Endodermal cell (in vitro differentiated cells): ENCODE measurements at regions not wholly inside any gene's neighbourhood (a gene's known extent, or its start where the extent isn't known, plus 50 kb on each side); places are given as distances from the start of the nearest gene placed in this dataset.

Experiments
- DNase-seq: peaks from one replicate; pipeline ENCODE4 v3.0.0-alpha.2; 2017
- H3K27ac ChIP-seq: 2 replicates; pipeline ENCODE4 v1.5.1; 2013; ENCODE audit warnings: mild to moderate bottlenecking, low read depth, low read length, moderate library complexity
- H3K27me3 ChIP-seq: 2 replicates; pipeline ENCODE4 v1.6.1; 2013; ENCODE audit warnings: mild to moderate bottlenecking, low read length, moderate library complexity; ENCODE audit not compliant: insufficient read depth, control insufficient read depth, poor library complexity, severe bottlenecking
- H3K36me3 ChIP-seq: 2 replicates; pipeline ENCODE4 v1.7.0; 2013; ENCODE audit warnings: mild to moderate bottlenecking, low read length, moderate library complexity; ENCODE audit not compliant: control insufficient read depth, insufficient read depth
- H3K4me1 ChIP-seq: one replicate; pipeline ENCODE4 v1.7.0; 2013; ENCODE audit warnings: low read length; ENCODE audit not compliant: control insufficient read depth, insufficient read depth
- H3K4me3 ChIP-seq: 2 replicates; pipeline ENCODE4 v1.5.1; 2013; ENCODE audit warnings: mild to moderate bottlenecking, low read length, moderate library complexity
- H3K9ac ChIP-seq: 2 replicates; pipeline ENCODE4 v1.6.1; 2013; ENCODE audit warnings: mild to moderate bottlenecking, low read length, moderate library complexity; ENCODE audit not compliant: poor library complexity, severe bottlenecking; ENCODE audit errors: extremely low read depth
- H3K9me3 ChIP-seq: 2 replicates; pipeline ENCODE4 v1.6.1; 2013; ENCODE audit warnings: mild to moderate bottlenecking, low read length, moderate library complexity; ENCODE audit not compliant: control insufficient read depth
- H3K27ac Mint-ChIP-seq: 2 replicates; pipeline ENCODE4 v1.8.0; 2020; ENCODE audit warnings: mixed read lengths
- H3K27me3 Mint-ChIP-seq: 2 replicates; pipeline ENCODE4 v1.8.0; 2021; ENCODE audit warnings: mild to moderate bottlenecking, mixed read lengths; ENCODE audit not compliant: insufficient read depth
- H3K36me3 Mint-ChIP-seq: 2 replicates; pipeline ENCODE4 v1.8.0; 2020; ENCODE audit warnings: low read depth, mixed read lengths
- H3K4me1 Mint-ChIP-seq: 2 replicates; pipeline ENCODE4 v1.8.0; 2020; ENCODE audit warnings: mixed read lengths
- H3K4me3 Mint-ChIP-seq: 2 replicates; pipeline ENCODE4 v1.8.0; 2020; ENCODE audit warnings: mild to moderate bottlenecking, moderate library complexity, mixed read lengths
- H3K9me3 Mint-ChIP-seq: 2 replicates; pipeline ENCODE4 v1.8.0; 2020; ENCODE audit warnings: mild to moderate bottlenecking, mixed read lengths
- whole genome bisulfite sequencing, 2 experiments: methylation state at CpG; one replicate each; pipeline versions ENCODE4 v1.1.5 to v1.1.7; 2013; ENCODE audit warnings: missing lambda C conversion rate in 2 of 2, mixed read lengths in 1 of 2; ENCODE audit not compliant: insufficient coverage in 1 of 2, insufficient read length in 1 of 2; 5-methylcytosine and 5-hydroxymethylcytosine counted together
- TF ChIP-seq, protein P1 (sequence below): fragments of 200-600 bp; sonication (generic); conservative IDR thresholded peaks from 2 replicates; pipeline ENCODE4 v1.5.0; 2021; ENCODE audit warnings: antibody characterized with exemption, mild to moderate bottlenecking

DNA sequence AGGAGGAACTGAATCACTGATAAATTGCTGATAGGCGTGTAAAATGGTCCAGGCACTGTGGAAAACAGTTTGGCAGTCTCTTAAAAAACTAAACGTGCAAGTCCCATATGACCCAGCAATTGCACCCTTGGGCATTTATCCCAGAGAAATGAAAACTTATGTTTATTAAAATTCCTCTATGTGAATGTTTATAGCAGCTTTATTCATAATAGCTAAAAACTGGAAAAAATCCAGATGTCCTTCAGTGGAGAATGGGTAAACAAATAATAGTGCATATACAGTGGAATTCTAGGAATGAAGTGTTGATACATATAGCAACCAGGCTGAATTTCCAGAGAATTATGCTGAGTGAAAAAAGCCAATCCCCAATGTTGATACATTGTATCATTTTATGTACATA lies 482.2 kb upstream of the PDZRN3 start:
- H3K27ac ChIP-seq = no peak overlapping the region
- no peak overlapping the region for H3K9ac ChIP-seq
- H3K27me3 ChIP-seq = peaks cover 3% of the 10 kb centered on the region
- H3K27ac Mint-ChIP-seq = no peak overlapping the region
- no peak overlapping the region for H3K4me3 ChIP-seq
- WGBS, 2 experiments = 89 to 100% methylated on average over 1 to 2 of the region's 2 CpGs
- H3K36me3 ChIP-seq = no peaks in the 10 kb centered on the region
- H3K27me3 Mint-ChIP-seq = no peaks in the 10 kb centered on the region
- H3K36me3 Mint-ChIP-seq = no peaks in the 10 kb centered on the region
- H3K9me3 Mint-ChIP-seq = no peaks in the 10 kb centered on the region
- TF ChIP-seq, protein P1, sequence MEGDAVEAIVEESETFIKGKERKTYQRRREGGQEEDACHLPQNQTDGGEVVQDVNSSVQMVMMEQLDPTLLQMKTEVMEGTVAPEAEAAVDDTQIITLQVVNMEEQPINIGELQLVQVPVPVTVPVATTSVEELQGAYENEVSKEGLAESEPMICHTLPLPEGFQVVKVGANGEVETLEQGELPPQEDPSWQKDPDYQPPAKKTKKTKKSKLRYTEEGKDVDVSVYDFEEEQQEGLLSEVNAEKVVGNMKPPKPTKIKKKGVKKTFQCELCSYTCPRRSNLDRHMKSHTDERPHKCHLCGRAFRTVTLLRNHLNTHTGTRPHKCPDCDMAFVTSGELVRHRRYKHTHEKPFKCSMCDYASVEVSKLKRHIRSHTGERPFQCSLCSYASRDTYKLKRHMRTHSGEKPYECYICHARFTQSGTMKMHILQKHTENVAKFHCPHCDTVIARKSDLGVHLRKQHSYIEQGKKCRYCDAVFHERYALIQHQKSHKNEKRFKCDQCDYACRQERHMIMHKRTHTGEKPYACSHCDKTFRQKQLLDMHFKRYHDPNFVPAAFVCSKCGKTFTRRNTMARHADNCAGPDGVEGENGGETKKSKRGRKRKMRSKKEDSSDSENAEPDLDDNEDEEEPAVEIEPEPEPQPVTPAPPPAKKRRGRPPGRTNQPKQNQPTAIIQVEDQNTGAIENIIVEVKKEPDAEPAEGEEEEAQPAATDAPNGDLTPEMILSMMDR = no peak
- no peaks in the 10 kb centered on the region for H3K4me1 ChIP-seq
- H3K4me1 Mint-ChIP-seq = no peaks in the 10 kb centered on the region
- no peak overlapping the region for H3K4me3 Mint-ChIP-seq
- no peak for DNase-seq
- H3K9me3 ChIP-seq = no peaks in the 10 kb centered on the region

DNA sequence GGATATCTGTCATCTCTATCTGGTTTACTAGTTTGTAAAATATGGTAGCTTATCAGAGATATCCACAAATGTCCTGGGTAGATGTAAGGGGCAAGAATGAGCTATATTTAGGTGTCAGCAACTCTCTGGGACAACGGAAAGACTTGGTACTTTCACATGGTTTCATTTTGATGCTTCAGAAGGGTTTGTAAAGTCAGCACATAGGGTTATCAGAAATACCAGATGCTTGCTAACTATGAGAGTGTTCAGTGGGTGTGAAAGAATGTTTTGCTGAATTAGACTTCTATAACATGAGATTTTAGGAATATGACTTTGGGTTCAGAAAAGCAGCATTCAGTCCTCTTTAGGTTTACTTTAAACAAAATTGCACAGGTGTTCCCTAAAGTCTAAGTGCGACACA lies 466.5 kb upstream of the PDZRN3 start:
- Histone ChIP-seq H3K9me3 (no peaks in the 10 kb centered on the region), H3K4me1 (no peaks in the 10 kb centered on the region), H3K9ac (no peak overlapping the region), H3K4me3 (no peak overlapping the region), H3K36me3 (no peaks in the 10 kb centered on the region), H3K27me3 (no peaks in the 10 kb centered on the region), H3K27ac (no peak overlapping the region)
- no peak overlapping the region for H3K4me3 Mint-ChIP-seq
- no peaks in the 10 kb centered on the region for H3K27me3 Mint-ChIP-seq
- 98 to 100% methylated on average over 1 to 2 of the region's 2 CpGs for WGBS, 2 experiments
- TF ChIP-seq, protein P1 = no peak
- DNase-seq = no peak
- no peak overlapping the region for H3K27ac Mint-ChIP-seq
- H3K36me3 Mint-ChIP-seq = no peaks in the 10 kb centered on the region
- no peaks in the 10 kb centered on the region for H3K9me3 Mint-ChIP-seq
- peaks cover 4% of the 10 kb centered on the region for H3K4me1 Mint-ChIP-seq

DNA sequence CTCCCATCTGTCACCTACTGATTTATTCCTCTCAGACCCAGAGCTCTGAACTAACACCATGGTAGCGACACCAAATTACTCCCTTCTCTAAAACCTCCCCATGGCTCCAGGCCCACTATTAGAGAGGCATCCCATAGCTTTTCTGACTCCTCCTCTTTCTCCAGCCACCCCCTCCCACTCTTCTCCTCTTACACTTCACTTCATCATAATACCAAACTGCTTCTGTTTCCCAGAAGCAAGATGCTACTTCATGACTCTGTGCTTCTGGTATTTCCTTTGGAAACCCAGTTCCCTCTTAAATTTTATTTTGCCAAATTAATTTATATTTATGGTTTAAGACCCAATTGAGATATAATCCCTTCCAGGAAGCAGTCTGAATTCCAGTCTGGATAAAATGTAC lies 465.1 kb upstream of the PDZRN3 start:
- Mint-ChIP-seq H3K36me3 (no peaks in the 10 kb centered on the region), H3K4me3 (no peak overlapping the region), H3K27me3 (no peaks in the 10 kb centered on the region), H3K27ac (no peak overlapping the region), H3K4me1 (peaks cover 4% of the 10 kb centered on the region), H3K9me3 (no peaks in the 10 kb centered on the region)
- TF ChIP-seq, protein P1 = no peak
- H3K4me3 ChIP-seq = no peak overlapping the region
- DNase-seq = no peak
- no peaks in the 10 kb centered on the region for H3K4me1 ChIP-seq
- H3K9ac ChIP-seq = no peak overlapping the region
- 80 to 93% methylated on average over 1 of the region's 1 CpG for WGBS, 2 experiments
- no peaks in the 10 kb centered on the region for H3K36me3 ChIP-seq
- no peaks in the 10 kb centered on the region for H3K9me3 ChIP-seq
- no peaks in the 10 kb centered on the region for H3K27me3 ChIP-seq
- no peak overlapping the region for H3K27ac ChIP-seq
